ENCODE measurements at regions not wholly inside any gene's neighbourhood (a gene's known extent, or its start where the extent isn't known, plus 50 kb on each side); places are given as distances from the start of the nearest gene placed in this dataset.

GRCh38 chr10:43960135-43960415 lies 311.4 kb upstream of the ZNF32 start:
- TF ChIP-seq POLR2A (IDR thresholded peaks at IDR 0.05), result no peak
- no peak for TF ChIP-seq CTCF (IDR thresholded peaks at IDR 0.05)
- no peak for TF ChIP-seq POLR2AphosphoS5 (IDR thresholded peaks at IDR 0.05)
